GM18507 (cell line): ENCODE measurements at regions not wholly inside any gene's neighbourhood (a gene's known extent, or its start where the extent isn't known, plus 50 kb on each side); places are given as distances from the start of the nearest gene placed in this dataset.
"Not testable (repeated sequence)": the region's sequence is repeated elsewhere in the genome, so short reads cannot be mapped to it uniquely, and the experiment has no call there.

Experiments used
- DNase-seq: peaks from one replicate; pipeline ENCODE4 v3.0.0; 2011; ENCODE audit warnings: low read depth; ENCODE audit not compliant: insufficient read length; ENCODE audit errors: extremely low spot score
- FAIRE-seq: peaks from 2 replicates; lab custom pipeline; 2011; peaks lifted over from hg19 to GRCh38; lab: Jason Lieb, UNC

DNA sequence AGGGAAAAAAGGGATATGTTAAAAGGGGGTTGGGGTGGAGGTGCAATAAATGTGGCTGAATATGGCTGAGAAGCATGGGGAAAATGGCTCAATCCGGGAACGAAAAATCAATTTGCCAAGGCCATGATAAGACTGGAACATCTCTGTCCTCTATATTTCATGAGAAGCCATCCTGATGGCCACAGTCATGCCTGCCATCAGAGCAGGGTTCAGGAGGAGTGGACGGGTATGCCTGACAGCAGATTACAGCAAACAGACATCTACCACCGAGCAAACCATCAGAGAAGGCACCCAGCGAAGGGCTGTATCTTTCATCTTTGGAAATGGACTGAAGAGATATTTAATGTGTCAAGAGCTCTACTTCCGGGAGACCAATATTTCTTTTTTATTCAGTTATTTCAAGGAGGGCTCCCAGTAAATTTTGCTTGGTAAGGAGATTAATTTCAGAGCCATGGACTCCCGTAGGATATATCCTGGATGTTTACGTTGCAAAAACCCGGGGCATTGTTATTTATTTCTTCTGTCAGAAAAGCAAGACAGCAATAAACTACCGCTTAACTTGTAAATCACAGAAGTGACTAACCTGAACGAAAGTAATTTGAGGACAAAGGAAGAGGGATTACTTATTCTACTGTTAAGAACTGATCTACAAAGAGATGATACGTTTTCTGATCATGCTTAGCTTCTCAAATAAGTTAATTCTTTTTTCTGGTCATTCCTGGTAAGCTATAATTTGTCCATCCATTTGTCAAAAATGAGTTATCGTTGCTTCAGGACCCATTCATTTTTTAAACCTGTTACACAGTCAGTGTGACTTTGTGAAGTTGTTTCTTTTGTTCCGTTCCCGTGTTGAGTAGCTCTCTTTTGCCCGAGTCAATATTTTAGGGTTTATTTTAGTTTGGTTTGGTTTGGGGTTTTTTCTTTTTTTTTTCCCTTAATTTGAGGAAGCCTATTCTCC is 80.6 kb upstream of the CHD2 start:
- DNase-seq (no peak), FAIRE-seq (peak; percentile 21)

DNA sequence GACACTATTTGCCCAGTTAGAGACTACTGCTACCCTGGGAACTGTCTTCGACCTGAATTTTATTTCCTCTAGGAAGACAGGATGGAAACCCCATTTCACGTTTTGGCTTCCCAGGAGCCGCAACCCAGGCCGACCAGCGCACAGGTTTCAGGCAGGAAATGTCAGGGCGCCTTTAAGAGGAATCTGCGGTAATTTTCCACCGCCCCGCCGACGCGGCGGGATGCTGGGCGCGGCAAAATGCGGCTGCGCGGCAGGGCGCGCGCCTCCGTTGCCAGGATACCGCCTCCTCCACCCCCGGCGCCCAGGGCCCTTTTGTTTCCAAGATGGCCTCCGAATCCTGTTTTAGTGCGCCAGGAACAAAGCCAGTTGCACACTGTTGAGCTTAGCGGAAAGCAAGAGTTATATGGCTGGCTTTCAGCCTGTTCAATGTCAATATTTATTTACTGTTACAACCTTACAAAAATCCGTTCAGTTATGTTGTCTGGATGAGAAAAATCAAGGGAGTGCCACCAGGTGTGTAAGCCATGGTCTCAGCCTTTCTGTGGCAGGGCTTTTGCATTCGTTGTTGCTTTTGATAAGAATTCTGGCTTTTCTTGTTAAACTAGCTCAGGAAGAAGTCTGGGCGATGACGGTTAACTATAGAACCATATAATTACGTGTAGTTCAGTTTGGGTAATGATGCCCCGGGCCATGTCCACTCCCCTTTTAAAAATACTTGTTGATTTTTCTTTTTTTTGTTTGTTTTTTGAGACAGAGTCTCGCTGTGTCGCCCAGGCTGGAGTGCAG is 79.7 kb upstream of the CHD2 start:
- peak; percentile 88 for DNase-seq
- peak; percentile 83 for FAIRE-seq

DNA sequence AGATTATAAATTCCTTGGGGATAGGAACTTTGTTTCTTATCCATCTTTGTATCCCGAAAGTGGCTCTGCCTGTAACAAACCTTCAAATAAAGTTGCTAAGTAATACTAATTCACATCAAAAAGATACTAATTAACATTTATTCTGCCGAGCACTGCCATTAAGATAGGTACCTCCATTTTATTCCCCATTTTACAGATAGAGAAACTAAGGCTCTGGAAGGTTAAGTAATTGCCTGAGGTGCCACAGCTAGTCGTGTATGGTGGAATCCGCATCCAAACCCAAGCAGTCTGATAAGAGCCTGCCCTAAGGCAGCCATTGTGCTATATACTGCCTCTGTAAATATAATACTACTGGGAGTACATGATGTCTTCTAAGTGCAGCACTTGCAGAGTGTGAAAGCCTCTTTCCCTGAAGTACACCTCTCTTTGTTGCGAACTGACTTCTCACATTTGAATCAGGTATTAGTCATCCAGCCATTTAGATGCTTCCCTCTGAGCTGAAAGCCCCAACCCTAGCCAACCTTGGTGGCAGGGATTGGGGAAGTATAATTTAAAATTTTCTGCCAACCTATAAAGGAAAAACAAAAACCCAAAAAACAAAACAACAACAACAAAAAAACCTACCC is 78.5 kb upstream of the CHD2 start:
- DNase-seq (no peak), FAIRE-seq (no peak)

DNA sequence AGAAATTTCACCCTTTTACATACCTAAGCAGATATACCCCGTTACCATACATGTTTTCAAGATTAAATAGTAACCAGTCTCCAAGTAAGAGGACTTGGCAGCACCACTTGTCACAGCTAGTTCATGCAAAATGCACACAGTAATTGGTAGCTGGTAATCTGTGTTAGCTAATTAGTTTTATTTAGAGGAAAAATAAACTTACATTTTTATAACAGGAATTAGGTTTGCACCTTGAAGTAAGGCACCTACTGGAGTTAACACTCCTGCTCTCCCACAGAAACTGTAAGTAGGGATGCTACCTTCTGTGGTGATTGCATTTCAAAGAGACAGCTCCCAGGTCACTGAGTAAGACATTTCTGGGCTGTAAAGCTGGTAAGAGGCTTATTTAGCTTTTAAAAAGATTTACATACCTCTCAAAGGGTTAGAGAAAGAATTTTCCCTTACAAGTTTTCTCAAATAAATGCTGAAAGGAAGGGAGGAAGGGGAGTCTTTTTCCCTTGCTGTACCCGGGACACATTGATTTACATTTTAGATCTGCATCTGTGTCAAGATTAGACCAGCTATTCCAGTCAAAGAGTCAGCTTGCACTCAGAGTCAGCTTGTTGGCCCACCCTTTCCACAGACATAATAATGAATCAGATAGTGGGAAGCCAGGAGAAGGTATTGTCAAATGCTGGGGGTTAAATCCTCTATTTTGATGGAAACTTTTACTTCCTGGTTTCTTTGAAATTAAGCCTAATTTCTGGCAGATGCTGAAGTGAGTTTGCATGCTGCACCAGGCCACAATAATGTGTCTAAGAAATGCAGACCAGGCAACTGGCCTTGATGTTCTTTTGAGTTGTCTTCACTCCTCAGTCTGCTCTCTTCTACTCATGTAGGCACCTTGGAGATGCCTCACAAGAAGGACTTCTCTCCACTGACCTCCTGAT is 77.6 kb upstream of the CHD2 start:
- FAIRE-seq (no peak), DNase-seq (no peak)

DNA sequence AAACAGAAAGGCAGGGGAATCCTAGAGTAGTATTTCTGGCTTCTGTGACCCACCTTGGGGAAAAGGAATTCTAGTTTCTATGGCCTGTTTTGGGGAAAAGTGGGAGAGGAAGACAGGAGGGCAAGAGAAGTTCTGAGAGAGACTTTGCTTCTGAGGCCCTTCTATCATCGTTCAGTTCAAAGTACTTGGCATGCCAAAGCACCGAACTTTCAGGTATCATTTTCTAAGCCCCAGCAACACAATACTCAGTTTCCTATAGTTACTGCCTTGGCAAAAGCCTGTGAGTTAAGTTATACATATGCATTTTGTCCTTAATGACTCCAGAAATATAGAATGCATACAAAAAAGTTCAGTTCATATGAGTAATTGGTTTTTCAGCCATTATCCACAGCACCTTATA is 74.1 kb upstream of the CHD2 start:
- DNase-seq (no peak), FAIRE-seq (no peak)

DNA sequence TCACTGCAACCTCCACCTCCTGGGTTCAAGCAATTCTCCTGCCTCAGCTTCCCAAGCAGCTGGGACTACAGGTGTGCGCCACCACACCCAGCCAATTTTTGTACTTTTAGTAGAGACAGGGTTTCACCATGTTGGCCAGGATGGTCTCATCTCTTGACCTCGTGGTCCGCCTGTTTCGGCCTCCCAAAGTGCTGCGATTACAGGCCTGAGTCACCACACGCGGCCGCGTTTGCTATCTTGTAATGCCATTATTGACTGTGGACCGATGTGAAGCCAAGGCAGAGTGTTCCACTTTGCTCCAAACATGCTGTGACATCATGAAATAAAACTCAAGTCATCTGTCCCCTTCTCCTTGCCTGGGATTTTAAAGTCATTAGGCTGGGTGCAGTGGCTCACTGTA is 72.1 kb upstream of the CHD2 start:
- not testable (repeated sequence) for DNase-seq, FAIRE-seq

DNA sequence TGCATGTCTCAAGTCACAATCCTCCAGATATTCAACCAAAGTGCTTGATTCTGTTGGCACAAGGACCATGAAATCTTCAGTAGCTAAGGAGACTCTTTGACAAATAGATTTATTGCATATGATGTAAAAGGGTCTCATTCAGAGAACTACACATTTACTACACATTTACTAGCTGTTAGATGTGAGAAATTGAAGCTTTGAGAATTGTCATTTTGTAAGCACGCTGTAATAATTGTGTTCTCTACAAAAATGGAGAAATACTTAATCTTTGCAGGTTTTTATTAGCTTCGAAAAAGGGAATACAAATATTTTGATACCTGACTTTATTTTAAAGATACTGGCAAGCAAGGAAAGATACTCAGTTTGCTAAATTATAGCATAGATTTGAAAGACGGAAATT is 70.2 kb upstream of the CHD2 start:
- FAIRE-seq (no peak), DNase-seq (no peak)

DNA sequence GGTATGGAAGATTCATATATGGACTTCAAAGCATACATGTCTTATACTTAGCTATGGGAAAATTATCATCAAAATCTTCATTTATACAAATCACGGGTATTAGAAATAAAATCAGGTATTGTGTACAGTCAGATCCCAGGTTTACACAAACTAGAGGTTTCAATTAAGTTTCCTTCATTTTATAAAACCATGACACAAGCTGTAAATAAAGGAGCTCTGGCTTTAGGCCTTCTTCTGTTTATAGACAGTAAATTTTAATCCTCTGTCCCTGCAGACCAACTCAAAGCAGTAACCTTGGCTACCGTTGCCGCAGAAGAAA is 68.8 kb upstream of the CHD2 start:
- FAIRE-seq: no peak

DNA sequence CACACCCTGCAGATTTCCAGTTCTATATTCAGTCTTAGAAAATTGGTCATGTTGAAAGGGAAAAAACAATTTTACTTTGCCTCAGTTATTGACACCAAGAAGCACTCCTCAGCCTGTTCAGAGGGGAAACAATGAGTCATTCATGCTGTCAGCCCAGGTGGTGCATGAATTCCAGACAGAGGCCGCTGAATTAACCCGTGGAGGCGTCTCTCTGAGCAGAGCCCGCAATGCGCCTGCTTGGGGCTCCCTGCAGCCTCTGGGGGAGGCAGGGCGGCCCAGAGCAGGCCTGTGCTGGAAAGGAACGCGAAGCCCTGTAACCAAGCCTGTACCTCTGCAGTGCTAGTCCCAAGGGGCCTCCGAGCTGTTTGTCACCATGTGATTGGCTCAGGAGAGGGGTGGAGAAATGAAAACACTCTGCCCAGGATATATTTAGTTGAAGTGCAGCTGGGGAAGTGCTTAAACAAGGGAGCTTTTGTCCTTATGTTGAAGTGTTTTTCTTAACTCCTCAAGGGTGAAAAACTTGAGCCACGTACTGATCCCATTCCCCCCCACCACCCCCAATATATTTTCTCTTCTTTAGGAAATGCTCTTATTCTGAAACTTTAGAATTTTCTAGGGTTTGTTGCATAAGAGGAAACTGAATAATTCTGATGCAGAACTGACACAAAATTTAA is 68.3 kb upstream of the CHD2 start:
- DNase-seq (peak; percentile 72), FAIRE-seq (peak; percentile 97)

More for the DNA sequence above, 68.8 kb upstream of the CHD2 start:
- no peak for DNase-seq

DNA sequence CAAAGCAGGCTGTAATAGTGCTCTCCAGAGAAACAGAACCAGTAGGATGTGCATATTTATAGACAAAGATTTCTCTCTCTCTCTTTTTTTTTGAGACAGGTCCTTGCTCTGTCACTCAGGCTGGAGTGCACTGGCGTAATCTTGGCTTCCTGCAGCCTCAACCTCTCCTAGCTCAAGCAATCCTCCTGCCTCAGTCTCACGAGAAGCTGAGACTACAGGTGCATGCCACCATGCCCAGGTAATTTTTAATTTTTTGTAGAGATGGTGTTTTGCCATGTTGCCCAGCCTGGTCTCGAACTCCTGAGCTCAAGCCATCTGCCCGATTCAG is 67.1 kb upstream of the CHD2 start:
- no peak for DNase-seq
- peak; percentile 15 for FAIRE-seq

DNA sequence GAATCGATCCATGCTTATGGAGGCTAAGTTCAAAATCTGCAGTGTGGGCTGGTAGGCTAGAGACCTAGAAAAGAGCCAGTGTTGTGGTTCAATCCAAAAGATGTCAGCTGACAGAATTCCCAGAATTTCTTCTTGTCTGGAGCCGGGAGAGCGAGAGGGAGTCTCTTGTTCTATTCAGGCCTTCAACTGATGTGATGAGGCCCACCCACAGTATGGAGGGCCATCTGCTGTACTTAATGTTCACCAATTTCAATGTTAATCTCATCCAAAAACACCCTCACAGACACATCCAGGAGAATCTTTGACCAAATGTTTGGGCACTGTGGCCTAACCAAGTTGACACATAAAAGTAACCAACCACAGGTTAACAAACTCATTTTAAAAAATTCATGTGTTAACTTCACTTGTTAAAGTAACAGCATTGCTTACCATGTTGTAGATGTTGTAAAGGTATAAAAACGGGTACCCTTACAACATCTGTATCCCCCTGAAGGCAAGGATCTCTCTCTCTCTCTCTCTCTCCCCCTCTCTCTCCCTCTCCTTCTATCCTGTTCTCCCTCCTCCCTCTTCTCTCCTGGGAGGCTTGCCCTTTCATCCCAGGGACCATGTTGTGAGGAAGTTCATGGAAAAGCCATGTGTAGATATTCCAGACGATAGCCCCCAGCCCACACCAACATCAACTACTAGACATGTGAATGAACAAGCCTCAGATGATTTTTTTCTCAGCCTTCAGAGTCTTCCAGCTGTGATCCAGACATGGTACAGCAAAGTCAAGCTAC is 66.4 kb upstream of the CHD2 start:
- FAIRE-seq (no peak), DNase-seq (no peak)

DNA sequence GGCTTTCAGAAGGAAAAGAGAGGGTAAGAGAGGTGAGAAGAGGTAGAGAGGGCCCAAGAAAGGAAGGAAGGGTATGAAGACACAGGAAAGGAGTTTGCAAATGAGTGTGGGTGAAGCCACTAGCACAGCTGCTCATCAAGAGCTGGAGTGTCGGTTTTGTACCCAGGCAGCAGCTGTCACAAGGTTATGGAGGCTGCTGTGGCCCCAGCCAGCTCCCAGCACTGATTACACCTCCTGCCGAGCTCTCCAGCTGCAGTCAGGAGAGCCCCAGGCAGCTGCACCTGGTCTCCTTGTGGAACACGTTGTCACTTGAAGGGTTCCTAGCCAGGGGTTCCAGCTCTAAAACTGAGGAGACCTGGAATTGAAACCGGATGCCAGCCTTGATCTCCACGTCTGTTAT is 60.4 kb upstream of the CHD2 start:
- FAIRE-seq (peak; percentile 80), DNase-seq (no peak)

DNA sequence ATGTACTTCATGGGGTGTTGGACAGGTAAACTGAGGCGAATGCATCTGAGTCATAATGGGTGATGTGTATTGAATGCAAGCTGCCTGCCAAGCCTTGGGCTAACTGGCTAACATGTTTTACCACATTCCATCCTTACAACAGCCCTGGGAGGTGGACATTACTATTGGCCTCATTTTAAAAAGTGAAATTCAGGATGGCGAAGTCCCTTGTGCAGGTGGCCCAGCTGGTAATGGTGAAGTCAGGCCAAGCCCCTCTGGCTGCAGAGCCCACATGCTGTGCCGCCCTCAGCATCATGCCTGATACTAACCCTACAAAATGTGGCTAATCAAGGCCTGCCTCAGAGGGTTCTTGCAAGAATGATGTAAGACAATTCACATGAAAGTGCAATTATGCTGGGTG is 60.0 kb upstream of the CHD2 start:
- no peak for FAIRE-seq
- no peak for DNase-seq

DNA sequence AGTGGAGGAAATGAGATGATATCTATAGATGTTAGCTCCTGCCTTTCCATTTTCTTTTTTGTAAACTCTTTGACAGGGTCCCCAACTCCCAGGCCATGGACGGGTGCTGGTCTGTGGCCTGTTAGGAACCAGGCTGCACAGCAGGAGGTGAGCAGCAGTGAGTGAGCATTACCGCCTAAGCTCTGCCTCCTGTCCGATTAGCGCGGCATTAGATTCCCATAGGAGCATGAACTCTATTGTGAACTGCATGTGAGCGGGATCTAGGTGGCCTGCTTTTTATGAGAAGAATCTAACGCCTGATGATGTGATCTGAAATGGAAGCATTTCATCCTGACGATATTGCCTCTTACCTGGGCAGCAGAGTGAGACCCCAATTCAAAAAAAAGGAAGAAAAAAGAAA is 56.8 kb upstream of the CHD2 start:
- DNase-seq (no peak), FAIRE-seq (no peak)

DNA sequence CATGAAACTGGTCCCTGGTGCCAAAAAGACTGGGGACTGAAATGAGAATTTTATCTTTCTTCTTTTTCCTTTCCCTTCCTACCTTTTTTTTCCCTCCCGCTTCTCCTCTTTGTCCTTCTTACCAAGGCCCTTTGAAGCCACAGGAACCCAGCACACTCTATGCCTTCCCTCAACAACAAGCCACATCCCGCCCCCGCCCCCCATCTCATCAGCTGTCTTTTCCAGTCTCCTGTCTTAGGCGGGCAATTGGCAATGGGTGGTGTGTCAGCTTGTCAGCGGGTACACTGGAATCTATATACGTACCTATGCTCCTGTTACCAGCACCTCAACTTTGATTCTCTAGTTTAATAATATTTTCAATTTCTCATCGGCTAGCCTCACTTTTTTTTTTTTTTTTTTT is 56.3 kb upstream of the CHD2 start:
- no peak for DNase-seq
- no peak for FAIRE-seq

DNA sequence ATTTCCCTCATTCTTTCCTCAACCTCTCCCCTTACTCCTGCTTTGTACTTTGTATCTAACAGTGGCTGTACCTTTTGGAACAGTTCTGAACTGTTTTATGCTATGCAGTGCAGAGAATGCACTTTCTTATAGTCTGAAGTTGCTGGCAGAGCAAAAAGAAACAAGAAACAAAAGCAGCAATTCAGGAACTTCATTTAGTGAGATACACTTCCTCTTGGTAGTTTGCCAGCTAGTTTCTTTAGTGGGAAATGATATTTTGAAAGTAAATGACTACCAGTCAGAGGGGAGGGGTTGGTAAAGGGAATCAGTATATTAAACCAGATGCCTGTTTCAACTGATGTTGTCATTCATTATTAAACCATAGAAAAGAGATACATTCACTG is 55.0 kb upstream of the CHD2 start:
- DNase-seq: no peak
- FAIRE-seq: peak; percentile 73

DNA sequence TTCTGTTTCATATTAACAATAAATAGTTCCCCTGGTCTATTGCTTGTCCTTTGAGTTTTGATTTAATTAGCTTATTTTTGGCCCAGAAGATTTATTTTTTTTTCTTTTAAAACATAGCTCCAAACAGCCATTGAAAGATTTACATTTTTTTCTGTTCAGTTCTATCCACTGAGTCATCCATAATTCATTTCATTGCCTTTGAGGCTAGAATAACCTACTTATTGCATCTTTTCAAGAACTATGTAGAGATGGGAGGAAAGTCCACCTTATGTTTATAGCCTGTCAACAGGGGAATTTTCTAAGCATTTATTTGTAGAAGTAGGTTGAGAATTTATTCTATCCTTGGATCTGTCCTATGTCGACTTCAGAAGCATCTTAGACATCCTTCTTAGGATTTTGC is 53.4 kb upstream of the CHD2 start:
- no peak for DNase-seq
- FAIRE-seq: no peak

DNA sequence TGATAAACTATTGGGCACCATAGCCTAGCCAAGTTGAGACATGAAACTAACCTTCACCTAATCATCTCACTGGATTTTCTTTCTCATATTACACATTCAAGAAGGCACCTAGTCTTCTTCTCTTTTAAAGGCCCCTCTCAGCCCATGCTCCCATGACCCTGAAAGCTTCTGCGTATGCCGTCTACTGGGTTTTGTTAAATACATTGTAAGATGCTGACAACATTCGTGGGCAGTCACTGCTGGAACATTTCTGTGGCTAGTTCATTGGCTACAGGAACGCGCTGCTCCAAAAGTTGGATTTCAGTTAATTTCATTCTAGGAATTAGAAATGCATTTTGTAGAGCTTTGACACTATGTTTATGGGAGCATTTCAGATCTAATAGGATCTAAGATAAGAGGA is 52.3 kb upstream of the CHD2 start:
- no peak for FAIRE-seq
- DNase-seq: no peak
